ENCODE measurements at regions not wholly inside any gene's neighbourhood (a gene's known extent, or its start where the extent isn't known, plus 50 kb on each side); places are given as distances from the start of the nearest gene placed in this dataset.

DNA sequence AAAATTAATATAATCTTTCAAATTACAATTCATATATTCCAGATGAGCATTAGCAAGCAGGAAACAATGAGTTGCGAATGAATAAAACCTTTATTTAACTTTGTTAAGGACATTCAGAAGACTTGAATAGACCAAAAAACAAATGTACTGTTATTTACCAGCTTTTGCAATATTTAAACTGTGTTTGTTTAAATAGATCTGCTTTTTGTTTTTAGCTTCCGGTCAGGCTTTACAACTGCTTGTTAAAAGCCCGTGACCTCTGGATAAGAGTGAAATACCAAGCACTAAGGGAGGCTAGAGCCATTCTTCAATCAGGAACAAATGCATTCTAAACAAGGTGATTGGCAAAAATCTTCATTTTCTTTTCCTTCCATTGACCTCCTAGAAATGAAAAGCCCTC lies 184.9 kb upstream of the GNAI1 start:
- Histone ChIP-seq H3K9me3 (replicated peaks; ENCODE audit: control insufficient read depth, insufficient read depth, low read length) (no peaks in the 10 kb centered on the region), H3K4me3 (replicated peaks in 1 of 3; ENCODE audit: insufficient read depth in 1 of 3, low read depth in 1 of 3, low read length in 3 of 3) (no peak overlapping the region), H2AFZ (ENCODE audit: low read depth, low read length) (no peak overlapping the region), H3K36me3 (ENCODE audit: control insufficient read depth in 2 of 2, extremely low read depth in 1 of 2, insufficient read depth in 2 of 2, low read length in 2 of 2) (no peaks in the 10 kb centered on the region), H4K20me1 (replicated peaks; ENCODE audit: control insufficient read depth, extremely low read depth, insufficient read depth, low read length) (no peaks in the 10 kb centered on the region), H3K4me2 (ENCODE audit: insufficient read depth, low read length) (no peak overlapping the region), H3K9ac (replicated peaks; ENCODE audit: extremely low read depth, insufficient read depth, low read length) (no peak overlapping the region), H3K9me1 (replicated peaks; ENCODE audit: control insufficient read depth, extremely low read depth, insufficient read depth, low read length) (no peaks in the 10 kb centered on the region), H3K4me1 (ENCODE audit: control insufficient read depth, extremely low read depth, insufficient read depth, low read length) (no peaks in the 10 kb centered on the region), H3K27me3 (ENCODE audit: control insufficient read depth in 2 of 2, insufficient read depth in 2 of 2, low read length in 2 of 2) (peaks cover 0 to 2% of the 10 kb centered on the region in 2 experiments), H3K27ac (ENCODE audit: insufficient read depth, low read depth, low read length) (no peak overlapping the region), H3K79me2 (ENCODE audit: control insufficient read depth, insufficient read depth, low read length) (no peaks in the 10 kb centered on the region)
- TF ChIP-seq MAX (IDR thresholded peaks at IDR 0.05; ENCODE audit: insufficient read depth, insufficient read length) (no peak), JUN (IDR thresholded peaks at IDR 0.05; ENCODE audit: borderline replicate concordance, insufficient read depth, insufficient read length, low read depth) (no peak), GATA2 (IDR thresholded peaks at IDR 0.05; ENCODE audit: insufficient read depth, insufficient read length, low read depth, low read length) (no peak), POLR2AphosphoS5 (IDR thresholded peaks at IDR 0.05; ENCODE audit: insufficient read depth, low read depth, low read length) (no peak), MYC (IDR thresholded peaks at IDR 0.05; ENCODE audit: low read depth, low read length) (no peak), EZH2 (IDR thresholded peaks at IDR 0.05; ENCODE audit: borderline replicate concordance, low read depth, low read length, severe bottlenecking) (no peak), FOS (IDR thresholded peaks at IDR 0.05; ENCODE audit: borderline replicate concordance, insufficient read depth, low read length) (no peak), POLR2A (IDR thresholded peaks at IDR 0.05; ENCODE audit: low read depth, low read length) (no peak)
- intact Hi-C loops (cut with micrococcal nuclease) (no loop called here), dilution Hi-C loops (cut with MboI; ENCODE audit: extremely low pct_ligation_motif_present, low sequenced_read_pairs) (no loop called here)
- CTCF ChIA-PET, result no interaction called here
- no TSS peak for BruUV-seq (replicated peaks)
- FAIRE-seq (no peak), DNase-seq (ENCODE audit: low read depth, low spot score) (no peak)
- POLR2A ChIA-PET, result no interaction called here

DNA sequence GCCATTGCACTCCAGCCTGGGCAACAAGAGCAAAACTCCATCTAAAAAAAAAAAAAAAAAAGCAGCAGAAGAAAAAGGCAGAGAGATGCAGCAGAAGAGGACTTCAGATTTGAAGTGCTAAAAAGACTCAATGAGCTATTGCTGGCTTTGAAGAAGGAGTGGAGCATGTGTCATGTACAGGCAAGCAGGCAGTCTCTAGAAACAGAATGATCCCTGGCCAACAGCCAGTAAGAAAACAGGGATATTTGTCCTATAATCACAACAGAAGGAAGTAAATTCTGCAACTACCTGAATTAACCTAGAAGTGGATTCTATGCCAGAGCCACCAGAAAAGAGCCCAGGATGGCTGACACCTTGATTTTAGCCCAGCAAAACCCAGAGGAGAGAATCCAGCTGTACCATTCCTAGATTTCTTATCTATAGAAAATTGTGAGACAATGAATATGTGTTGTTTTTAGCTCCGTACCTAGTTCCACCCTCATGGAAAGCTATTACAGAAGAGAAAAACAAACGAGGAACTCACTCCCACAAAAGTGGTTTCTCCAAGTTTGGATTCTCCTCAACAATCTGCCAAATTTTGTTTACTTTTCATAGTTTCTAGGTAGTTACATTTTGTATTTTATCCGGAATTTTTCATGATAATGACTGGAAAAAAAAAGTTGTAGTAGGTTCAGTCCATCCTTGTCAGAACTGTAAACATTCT lies 198.2 kb upstream of the GNAI1 start:
- Histone ChIP-seq H4K20me1 (replicated peaks; ENCODE audit: control insufficient read depth, extremely low read depth, insufficient read depth, low read length) (no peaks in the 10 kb centered on the region), H3K9ac (replicated peaks; ENCODE audit: extremely low read depth, insufficient read depth, low read length) (no peak overlapping the region), H3K9me3 (replicated peaks; ENCODE audit: control insufficient read depth, insufficient read depth, low read length) (no peaks in the 10 kb centered on the region), H3K4me1 (ENCODE audit: control insufficient read depth, extremely low read depth, insufficient read depth, low read length) (no peaks in the 10 kb centered on the region), H3K79me2 (ENCODE audit: control insufficient read depth, insufficient read depth, low read length) (no peaks in the 10 kb centered on the region), H3K4me2 (ENCODE audit: insufficient read depth, low read length) (no peak overlapping the region), H3K27ac (ENCODE audit: insufficient read depth, low read depth, low read length) (no peak overlapping the region), H2AFZ (ENCODE audit: low read depth, low read length) (no peak overlapping the region), H3K36me3 (ENCODE audit: control insufficient read depth in 2 of 2, extremely low read depth in 1 of 2, insufficient read depth in 2 of 2, low read length in 2 of 2) (no peaks in the 10 kb centered on the region), H3K27me3 (ENCODE audit: control insufficient read depth in 2 of 2, insufficient read depth in 2 of 2, low read length in 2 of 2) (no peaks in the 10 kb centered on the region), H3K4me3 (replicated peaks in 1 of 3; ENCODE audit: insufficient read depth in 1 of 3, low read depth in 1 of 3, low read length in 3 of 3) (no peak overlapping the region), H3K9me1 (replicated peaks; ENCODE audit: control insufficient read depth, extremely low read depth, insufficient read depth, low read length) (no peaks in the 10 kb centered on the region)
- BruUV-seq (replicated peaks), result no TSS peak
- DNase-seq (ENCODE audit: low read depth, low spot score) (no peak), FAIRE-seq (no peak)
- intact Hi-C loops (cut with micrococcal nuclease), result no loop called here
- TF ChIP-seq POLR2AphosphoS5 (IDR thresholded peaks at IDR 0.05; ENCODE audit: insufficient read depth, low read depth, low read length) (no peak), EZH2 (IDR thresholded peaks at IDR 0.05; ENCODE audit: borderline replicate concordance, low read depth, low read length, severe bottlenecking) (no peak), GATA2 (IDR thresholded peaks at IDR 0.05; ENCODE audit: insufficient read depth, insufficient read length, low read depth, low read length) (no peak), POLR2A (IDR thresholded peaks at IDR 0.05; ENCODE audit: low read depth, low read length) (no peak), FOS (IDR thresholded peaks at IDR 0.05; ENCODE audit: borderline replicate concordance, insufficient read depth, low read length) (no peak), MAX (IDR thresholded peaks at IDR 0.05; ENCODE audit: insufficient read depth, insufficient read length) (no peak), MYC (IDR thresholded peaks at IDR 0.05; ENCODE audit: low read depth, low read length) (no peak), JUN (IDR thresholded peaks at IDR 0.05; ENCODE audit: borderline replicate concordance, insufficient read depth, insufficient read length, low read depth) (no peak)
- TF ChIP-seq, protein P1, sequence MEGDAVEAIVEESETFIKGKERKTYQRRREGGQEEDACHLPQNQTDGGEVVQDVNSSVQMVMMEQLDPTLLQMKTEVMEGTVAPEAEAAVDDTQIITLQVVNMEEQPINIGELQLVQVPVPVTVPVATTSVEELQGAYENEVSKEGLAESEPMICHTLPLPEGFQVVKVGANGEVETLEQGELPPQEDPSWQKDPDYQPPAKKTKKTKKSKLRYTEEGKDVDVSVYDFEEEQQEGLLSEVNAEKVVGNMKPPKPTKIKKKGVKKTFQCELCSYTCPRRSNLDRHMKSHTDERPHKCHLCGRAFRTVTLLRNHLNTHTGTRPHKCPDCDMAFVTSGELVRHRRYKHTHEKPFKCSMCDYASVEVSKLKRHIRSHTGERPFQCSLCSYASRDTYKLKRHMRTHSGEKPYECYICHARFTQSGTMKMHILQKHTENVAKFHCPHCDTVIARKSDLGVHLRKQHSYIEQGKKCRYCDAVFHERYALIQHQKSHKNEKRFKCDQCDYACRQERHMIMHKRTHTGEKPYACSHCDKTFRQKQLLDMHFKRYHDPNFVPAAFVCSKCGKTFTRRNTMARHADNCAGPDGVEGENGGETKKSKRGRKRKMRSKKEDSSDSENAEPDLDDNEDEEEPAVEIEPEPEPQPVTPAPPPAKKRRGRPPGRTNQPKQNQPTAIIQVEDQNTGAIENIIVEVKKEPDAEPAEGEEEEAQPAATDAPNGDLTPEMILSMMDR (IDR thresholded peaks at IDR 0.05; ENCODE audit: extremely low read depth in 1 of 2, insufficient read depth in 1 of 2, low read depth in 1 of 2, low read length in 2 of 2), result no peak
- ChIA-PET CTCF (no interaction called here), POLR2A (interaction anchor here (0.7 kb wide), 1 partner anchor 1825 kb away, joined by 4 read pairs; no protein-coding TSS in a partner anchor)
- dilution Hi-C loops (cut with MboI; ENCODE audit: extremely low pct_ligation_motif_present, low sequenced_read_pairs), result no loop called here

Measured in endothelial cell of umbilical vein (primary cell).